CD4-positive, alpha-beta T cell treated with Interleukin-2 at 100 ng/mL for 4 hours (primary cell): ENCODE measurements at regions not wholly inside any gene's neighbourhood (a gene's known extent, or its start where the extent isn't known, plus 50 kb on each side); places are given as distances from the start of the nearest gene placed in this dataset.

Experiments
- DNase-seq: peaks from one replicate; pipeline ENCODE4 v3.0.0-alpha.2; 2020; ENCODE audit warnings: low spot score

DNA sequence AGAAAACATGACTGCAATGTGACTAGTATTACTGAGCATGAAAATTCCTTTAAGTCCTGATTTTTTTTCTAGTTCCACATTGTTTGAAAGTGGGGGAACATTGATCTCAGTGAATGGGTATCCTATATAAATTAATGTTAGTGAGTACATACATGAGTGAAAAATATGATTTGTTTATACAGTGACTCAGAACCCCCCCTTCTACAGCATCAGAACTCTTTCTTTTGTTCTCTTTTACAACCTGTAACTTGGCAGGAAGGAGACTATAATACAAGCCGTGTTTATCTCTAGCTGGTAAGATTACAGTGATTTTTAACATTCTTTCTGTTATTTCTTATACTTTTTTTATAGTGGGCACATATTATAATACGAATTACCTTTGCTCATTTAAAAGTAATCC is 384.7 kb downstream of the PDCD6IP start:
- no peak for DNase-seq

DNA sequence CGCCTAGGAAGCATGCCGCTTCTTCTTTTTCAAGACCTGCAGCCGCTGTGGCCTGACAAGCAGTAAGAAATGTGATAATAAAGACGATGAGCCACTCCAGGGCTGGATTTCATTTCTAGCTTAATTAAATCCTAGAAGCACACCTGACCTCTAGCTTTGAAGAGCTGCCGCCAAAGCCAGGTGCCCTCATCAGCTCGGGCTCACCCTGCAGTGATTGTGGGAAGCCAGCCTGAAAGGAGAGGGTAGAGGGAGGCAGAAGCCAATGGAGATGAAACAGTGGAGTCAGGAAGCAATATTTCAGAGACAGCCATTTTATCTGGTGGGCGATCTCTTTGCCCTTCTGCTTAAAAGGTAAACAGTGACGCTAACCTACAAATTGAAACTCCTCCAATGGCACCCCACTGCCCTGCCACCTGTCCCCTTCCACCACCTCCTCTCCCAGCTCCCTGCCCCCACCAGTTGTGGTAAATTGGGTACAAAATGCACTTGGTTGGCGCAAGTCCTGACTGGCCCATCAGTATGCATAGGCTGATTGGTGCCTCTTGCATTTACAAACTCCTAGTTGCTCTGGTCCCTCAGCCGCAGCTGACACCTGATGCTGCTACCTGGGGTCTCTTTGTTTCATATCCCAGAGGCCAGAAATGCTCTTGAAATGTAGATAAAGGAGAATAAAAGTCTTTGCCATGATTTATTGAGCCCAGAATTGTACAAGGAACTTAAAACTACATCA is 385.3 kb downstream of the PDCD6IP start:
- no peak for DNase-seq

DNA sequence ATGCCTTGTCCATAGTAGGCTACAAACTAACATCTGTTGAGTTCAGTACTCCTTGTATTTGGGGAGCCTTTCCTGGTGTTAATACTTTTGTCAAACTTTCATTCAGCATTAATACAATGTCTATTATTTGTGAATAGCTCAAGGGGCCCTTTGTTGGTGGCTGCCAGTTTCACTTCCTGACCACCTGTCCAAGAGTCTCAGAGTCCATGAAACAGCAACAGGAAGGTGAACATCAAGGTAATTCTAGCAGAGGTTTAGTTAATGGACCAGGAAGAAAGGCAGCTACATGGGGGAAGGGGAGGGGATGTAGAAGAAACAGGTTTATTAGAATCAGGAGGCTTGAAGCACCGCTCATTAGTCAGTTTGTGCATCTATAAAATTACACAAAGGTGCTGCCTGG is 386.9 kb downstream of the PDCD6IP start:
- DNase-seq: no peak

DNA sequence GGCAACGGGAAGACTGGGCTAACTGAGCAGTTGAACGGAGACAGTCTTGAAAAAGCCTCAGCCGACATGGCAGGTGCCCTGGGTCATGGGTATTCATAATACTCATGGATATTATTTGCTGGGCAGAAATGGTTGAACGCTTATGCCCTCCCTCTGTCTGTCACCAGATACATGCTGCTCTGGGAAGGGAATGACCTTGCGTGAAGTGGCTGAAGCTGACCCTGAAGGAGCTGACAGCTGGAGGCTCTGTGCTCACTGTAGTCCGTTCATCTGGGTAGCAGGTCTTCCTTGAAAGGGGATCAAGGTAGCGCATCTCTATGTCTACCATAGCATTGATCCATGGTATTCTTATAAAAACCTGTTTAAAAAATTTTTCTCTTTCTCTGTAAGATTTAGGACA is 390.7 kb downstream of the PDCD6IP start:
- DNase-seq: no peak

DNA sequence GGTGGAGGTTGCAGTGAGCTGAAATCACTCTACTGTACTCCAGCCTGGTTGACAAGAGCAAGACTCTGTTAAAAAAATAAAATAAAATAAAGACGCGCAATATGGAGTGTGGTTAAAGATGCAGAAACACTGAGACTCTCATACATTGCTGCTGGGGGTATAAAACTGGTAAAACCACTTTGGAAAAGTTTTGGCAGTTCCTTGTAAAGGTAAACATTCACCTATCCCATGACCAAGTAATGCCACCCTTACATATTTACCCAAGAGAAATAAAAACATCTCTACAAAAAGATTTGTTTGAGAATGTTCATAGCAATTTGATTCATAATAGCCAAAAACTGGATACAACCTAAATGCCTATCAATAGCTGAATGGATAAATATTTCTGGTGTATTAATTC is 398.5 kb downstream of the PDCD6IP start:
- no peak for DNase-seq

DNA sequence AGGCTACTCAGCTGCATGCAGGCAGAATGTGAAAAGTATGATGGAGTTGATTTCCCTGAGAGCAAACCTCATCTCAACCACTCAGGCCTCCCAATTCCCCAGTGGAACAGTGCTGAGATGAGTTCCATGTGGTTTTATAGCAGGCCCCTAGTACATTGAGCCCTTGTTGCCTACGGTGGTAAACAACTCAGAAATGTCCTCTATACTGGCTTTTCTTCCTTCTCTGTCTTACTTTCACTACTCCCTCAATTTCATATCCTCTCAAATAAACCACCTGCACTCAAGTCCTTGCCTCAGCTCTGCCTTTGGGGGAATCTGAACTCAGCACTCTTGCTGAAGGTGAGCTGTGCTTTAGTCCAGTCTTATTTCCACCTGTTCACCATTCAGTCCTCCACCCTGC is 399.9 kb downstream of the PDCD6IP start:
- no peak for DNase-seq

DNA sequence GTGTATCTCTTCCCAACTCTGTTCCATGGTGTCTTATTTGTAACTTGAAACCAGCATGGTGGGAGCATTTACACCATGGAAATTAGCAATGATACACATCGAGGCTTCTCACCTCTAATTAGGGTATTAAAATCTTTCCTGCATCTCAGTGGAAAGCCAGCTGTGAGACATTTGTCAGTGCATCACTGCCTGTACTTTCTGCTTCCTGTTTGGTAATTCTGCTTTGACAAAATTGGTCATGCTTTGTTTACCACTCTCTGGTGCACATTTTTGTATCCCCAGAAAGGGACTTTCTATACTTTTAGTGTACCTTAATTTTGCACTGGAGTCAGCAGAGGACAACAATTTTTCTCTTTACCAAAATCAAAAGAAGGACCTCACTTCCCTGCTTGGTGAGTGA is 402.1 kb downstream of the PDCD6IP start:
- no peak for DNase-seq

DNA sequence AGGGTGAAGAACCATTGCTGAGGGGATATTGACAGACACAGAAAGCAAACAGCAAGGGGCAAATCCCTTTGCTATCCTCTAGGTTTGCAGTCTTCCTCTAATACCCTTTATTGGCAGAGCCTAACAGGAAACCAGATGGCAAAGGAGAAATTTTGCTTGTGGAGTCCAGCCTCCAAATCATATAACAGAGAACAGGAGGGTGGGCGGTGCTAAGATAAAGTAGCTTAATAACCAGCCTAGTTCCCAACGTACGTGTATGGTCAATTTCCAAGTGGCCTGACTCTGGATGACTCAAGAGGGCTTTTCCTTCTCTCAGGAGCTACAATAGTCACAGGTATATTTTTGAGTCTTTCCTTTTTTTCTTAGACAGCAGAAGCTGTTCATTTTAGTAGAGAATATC is 404.5 kb downstream of the PDCD6IP start:
- DNase-seq: no peak

DNA sequence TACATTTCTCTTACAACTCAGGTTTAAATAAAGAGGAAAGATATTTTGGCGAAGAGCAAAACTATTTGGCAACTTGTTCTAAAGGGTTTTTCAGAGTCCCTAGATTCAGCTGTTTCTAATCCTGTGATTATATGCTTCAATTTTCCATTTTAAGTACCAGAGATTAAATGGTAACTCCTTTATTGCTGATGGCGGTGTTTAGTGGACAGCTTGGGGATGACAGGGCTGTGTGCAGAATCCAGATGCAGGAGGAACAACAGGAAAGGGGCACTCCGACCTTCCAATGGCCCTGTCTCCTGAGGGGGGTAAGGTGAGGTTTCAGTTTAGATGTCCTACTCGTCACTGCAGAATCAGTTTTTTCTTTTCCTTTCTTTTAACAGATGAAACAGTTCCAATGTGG is 405.0 kb downstream of the PDCD6IP start:
- DNase-seq: no peak

DNA sequence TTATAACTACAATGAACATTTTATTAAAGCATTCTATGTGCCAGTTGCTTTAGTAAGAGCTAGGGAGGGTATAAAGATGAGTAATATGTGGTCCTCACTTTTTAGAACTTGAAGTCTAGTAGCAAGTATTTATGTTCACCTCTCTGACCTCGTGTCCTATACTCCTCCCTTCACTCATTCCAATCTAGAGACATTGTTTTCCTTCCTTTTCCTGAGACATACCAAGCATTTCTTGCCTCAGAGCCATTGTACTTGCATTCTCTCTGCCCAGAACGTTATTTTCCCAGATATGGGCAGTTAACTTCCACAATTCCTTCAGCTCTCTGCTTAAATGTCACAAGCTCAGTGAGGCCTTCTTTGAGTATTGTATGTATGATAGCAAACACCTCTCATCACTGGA is 408.6 kb downstream of the PDCD6IP start:
- DNase-seq: no peak

DNA sequence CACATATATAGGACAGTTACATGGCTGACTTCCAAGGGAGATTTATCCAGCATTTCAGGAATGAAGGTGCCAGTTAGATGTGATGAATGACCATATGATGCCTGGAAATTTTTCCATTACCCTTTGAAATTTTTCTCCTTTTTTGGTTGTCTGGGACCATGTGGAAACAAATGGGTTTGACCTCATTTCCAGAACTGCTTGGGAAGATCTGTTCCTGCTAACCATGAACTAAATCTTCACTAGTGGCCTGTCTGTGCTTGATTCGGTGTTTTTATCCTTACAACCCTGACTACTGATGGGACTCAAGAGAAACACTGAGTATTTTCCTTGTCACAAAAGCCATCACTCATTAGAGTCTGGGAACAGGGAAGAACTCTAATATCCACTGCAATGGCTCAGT is 409.4 kb downstream of the PDCD6IP start:
- no peak for DNase-seq

DNA sequence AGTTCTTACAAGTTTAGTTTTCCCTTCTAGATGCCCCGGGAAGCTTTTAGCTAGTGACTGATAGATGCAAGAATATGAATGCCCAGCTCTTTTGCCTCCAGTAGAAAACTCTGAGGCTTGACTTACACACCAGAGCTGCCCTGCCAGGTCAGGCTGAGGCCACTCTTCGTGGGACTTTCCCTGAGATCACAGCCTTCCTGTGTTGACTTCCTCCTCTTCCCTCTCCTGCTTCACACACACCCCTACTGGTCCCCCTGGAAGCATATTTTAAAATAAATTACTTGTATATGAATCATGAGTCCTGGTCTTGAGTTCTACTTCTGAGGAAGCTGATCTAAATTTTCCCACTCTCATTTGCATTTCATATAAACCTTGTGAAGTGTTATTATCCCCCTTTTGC is 413.7 kb downstream of the PDCD6IP start:
- DNase-seq: no peak

DNA sequence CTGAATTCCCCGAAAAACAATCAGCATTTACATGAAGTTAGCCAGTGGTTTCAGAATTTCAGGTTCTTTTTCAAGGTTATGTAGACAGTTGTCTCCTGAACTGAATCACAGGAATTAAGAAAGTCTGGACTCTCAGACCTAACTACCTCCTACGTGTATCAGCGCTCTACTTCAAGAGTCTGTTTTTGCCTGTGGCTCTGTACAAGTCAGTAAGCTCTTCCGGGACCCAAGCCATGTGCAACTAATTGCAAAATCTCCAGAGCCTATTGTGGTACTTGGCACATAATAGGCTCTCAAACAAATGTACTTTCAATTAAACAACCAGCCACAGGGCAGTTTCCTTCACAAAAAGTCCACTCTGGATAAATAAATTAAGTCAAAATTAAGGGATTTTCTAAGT is 414.2 kb downstream of the PDCD6IP start:
- no peak for DNase-seq

DNA sequence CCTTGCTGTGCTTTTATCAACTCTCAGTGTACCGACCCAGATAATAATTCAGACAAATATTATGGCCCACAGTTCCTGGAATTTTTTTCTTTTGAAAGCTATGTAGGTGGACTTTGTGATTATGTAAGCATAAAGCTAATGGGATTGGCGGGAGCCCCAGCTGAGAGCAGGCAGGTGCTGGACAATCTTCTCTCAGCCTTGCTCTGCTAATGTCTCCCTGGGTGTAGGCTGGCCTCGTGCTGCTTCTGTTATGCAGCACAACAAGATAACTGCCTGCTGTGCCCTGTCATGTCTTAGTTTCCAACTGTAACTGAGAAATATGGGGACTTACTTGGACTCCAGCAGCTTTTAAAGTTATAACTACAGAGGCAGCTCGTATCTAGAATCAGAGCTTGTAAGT is 415.0 kb downstream of the PDCD6IP start:
- no peak for DNase-seq

DNA sequence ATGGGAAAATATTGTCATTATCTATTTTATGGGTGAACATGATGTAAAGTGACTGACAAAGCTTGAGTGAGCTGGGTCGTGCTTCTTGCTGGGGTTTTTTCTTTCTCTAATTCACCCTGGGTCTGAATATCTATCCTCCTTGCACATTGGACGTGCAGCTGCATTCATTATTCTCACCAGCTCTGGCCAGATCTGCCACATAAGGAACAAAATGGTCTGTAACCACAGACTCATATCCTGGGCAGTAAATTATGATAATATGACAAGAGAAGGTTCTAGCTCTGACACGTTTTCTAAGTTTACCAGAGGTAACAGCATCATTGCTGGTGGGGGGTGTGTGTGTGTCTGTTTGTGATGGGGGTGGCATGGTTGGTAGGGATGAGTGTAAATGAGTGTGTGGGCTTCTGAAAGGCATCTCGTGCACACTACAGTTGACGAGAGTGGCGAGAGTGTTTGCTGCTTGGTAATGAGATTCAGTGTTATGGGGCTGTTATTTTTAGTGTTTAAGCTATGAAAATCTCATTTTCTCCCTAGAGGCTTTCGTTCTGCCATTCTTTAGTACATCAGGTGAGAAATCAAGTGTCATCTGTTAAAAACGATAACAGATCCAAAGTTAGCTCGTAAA is 418.4 kb downstream of the PDCD6IP start:
- DNase-seq: no peak

DNA sequence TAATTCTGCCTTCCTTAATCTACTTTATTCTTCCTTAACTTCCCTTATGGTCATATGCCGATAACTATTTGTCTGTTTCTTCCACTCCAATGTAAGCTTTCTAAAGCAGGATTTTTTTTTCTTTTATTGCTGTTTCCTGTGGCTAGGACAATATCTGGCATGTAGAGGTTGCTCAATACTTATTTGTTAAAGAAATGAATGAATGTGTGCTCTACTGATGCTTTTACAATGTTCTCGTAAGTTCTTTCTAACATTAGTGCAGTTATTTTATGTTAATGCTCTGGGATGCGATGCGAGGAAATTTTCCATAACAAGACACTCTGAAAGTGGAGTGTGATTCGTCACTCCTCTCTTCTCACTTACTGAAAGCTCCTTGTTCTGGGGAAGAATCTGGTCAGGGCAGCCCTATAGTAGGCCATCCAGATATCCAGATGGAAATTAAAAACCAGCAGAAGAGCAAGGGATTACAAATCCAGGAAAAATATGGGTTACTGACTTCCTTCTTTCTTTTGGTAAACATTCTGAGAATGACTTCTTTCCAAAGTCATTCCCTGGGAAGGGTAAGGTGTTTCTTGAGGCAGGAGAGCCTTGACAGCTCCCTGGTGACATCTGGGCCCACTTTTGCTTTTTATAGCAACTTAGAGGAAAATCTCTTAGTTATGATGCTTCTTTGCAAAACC is 420.4 kb downstream of the PDCD6IP start:
- DNase-seq: no peak

DNA sequence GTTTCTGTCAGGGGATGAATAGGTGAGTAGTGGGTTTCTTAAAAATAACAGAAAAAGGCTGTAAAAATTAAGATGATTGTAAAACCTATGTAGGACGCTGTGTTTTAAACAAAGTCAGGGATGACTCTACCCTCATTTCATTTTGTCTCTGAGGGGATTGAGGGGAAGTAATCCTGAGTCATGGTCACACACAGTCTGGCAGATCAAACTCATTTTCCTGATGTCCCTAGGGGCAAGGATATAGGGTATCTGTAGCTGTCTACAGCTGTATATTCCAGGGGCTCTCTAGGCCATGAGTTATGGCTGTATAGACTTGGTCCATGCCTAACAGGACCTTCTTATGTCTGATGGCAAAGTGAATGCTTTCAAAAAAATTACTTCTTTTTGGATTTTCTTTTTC is 421.1 kb downstream of the PDCD6IP start:
- DNase-seq: no peak

DNA sequence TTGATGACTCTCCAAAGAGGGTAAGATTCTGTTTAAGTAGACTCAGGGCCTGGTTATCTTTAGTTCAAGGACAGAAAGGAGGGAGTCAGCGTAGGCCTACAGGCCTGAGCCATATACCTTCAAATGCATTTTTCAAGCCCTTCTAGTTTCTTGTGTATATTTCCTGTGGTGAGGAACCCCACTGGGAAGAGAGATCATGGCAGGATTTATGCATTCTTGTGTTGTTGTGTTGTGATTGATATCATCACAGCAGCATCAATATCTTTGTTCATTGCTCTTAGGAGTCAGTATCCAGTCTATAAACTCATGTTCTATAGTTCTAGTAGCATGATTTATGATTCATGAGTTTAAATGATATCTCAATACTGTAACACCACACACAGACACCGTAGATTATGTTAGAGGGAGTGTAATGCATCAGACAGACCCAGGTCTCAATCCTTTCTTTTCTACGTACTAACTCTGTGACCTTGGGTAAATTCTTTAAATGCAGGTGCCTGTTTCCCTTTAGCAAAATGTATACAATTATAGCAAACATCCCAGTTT is 427.5 kb downstream of the PDCD6IP start:
- DNase-seq: no peak

DNA sequence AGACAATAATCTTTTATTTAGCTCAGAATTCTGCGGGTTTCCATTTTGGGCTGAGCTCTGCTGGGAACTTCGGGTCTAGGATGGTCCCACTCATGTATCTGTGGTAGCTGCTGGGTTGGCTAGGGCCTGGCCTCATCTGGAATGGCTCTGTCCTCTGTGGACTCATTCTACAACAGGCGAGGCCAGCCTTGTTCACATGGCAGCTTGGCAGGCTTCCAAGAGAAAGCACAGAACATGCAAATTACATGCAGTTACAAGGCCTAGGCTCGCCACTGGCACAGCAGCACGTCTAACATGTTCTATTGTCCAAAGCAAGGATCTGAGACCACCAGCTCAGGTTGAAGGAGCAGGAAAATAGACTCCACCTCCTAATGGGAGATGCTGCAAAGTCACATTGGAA is 431.4 kb downstream of the PDCD6IP start:
- no peak for DNase-seq

DNA sequence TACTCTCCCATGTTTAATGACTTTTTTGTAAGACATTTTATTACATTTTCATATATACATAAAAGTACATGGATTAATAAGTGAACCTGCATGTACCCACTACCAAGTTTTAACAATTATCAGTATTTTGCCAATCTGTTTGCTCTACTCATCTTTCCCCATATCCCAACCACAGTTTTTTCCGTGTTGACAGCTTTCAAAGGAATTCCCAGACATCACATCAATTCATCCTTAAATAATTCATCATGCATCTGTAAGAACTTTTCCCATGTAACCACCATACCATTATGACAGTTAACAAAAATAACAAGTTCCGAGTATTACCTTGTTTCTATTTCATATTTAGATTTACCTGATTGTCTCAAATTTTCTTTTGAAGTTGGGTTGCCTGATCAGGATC is 436.7 kb downstream of the PDCD6IP start:
- DNase-seq: no peak

DNA sequence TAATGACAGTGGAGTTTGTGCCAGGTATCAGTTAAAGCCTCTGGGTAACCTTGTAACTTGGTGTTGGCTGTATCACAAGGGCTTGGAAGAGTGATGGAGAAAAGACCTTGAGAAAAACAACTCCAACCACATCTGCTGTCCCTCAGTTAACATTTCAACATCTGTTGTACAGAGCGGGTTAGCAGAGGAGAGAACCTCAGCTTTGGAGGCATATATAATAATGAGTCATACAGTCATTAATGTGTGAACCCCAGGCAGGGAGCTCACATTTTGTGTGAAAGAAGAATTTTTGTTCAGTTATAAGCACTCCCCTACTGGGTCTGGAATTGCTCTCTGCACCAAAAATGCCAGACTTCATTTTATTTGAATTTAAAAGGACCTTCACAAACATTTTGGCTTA is 439.5 kb downstream of the PDCD6IP start:
- no peak for DNase-seq

DNA sequence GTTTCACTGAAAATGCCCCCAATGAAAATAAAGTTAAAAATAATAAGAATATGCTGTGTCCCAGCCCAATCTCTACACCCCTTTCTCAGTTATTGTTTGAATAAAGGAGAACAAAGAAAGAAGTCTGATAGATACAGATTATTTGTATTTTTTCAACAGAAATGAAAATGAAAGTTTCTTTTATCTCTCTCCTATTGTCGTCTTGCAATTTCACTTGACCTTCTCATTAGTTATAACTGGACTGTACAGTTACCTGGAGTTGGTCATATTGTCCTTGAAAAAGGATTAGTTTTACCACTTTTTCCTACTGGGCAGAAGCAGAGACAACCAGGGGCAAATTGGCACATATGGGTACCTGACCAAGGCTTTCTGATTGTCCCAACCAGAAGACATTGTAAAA is 440.0 kb downstream of the PDCD6IP start:
- DNase-seq: no peak

DNA sequence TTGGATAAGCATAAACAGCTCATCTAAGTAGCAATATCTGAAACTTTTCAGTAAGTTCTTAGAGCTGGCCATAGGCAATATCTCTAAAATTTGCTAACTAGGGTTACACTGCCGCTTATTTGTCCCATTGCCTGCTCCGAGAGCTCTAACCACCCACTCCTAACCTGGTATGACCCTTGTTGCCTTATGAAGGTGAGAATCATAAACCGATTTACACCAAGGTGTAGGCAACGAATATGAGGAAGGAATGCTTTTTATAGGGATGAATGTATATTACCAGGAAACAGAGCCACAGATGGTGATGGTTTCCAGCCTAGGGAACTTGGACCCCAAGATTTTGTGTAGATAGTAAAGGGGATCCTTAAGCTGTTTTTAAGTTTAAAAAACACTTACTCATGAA is 440.9 kb downstream of the PDCD6IP start:
- DNase-seq: no peak
